GM15510 (cell line): ENCODE measurements at regions not wholly inside any gene's neighbourhood (a gene's known extent, or its start where the extent isn't known, plus 50 kb on each side); places are given as distances from the start of the nearest gene placed in this dataset.

ENCODE experiments used
- POLR2A ChIP-seq: IDR thresholded peaks from 3 replicates; pipeline ENCODE4 v1.6.1; 2011; ENCODE audit warnings: borderline replicate concordance; ENCODE audit not compliant: insufficient read length; ENCODE audit errors: extremely low read depth

DNA sequence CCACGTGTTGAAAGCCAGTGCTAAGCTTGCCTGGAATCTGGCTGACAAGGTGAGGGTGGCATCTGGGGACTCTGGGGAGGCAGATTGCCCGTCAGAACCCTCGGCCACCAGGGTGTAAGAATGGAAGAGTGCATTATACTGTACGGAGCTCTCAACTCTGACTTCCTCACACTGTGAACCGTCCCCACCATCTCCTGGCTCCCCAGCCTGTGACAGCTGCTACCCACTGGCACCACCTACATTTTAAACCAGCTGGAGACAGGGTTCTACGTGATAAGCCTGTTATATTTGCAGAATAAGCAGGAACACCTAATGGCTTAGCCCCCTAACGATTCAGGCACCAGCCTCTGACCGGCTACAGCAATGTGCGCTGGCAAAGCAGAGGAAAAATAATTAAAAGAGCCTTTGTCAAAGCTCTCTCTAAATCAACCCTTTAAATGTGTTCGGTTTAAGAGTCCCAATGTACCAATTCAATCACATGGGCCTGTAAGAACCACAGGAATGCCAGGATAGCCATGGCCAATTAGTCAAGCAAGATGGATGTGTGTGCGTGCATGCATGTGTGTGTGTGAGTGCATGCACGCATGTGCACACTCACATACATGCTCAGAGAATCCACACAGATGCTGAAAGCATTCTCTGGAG, 89.1 kb upstream of the TAB2 start:
- TF ChIP-seq POLR2A = no peak

DNA sequence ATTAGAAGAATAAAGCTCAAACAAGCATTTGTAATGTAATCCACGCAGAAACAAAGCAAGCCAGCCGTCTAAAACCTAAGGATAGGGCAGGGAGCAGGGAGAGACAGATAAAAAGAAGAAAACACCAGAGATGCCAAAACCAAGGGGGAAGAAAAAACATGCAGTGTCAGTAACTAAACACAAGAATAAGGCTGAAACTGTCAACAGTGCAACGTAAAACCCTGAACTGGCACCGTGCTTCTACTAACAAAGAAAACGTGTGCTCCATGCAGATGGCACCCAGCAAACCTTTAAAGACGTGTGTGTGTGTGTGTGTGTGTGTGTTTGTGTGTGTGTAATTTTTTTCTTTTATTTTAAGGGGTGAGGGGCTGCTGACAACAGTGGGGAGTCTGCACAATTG, 88.4 kb upstream of the TAB2 start:
- TF ChIP-seq POLR2A = no peak

DNA sequence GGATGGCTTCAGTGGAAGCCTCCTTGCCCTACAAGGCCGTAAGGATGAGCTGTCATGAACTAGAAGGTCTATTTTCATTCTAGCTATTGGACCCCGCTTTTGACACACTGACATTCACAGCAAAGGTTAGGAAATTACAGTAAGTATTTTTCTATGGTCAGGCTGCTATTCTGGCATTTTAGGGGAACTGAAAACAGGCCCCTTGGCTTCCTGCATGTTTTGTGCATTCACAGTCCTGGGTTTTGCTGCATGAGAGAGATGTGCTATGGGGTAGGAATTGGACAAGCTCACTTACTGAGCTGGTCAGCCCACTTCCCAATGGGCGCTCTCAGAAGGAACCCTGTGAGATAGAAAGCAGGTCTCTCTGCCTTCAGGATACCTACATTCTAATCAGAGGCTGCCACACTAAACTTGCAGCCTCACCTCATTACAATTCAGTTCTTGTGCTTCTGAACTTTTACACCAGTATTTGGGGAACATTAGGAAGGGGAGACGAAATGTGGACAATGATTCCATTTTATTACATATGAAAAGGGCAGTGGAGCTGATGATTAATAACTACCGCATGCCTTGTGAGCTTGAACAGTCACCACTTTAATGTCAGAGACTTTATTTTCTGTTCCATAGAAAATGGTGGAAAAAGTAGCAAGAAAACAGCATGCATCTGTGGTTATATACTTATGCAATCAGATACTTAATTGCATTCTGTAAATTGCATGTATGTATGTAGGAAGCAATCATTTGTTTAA, 86.6 kb upstream of the TAB2 start:
- no peak for TF ChIP-seq POLR2A

DNA sequence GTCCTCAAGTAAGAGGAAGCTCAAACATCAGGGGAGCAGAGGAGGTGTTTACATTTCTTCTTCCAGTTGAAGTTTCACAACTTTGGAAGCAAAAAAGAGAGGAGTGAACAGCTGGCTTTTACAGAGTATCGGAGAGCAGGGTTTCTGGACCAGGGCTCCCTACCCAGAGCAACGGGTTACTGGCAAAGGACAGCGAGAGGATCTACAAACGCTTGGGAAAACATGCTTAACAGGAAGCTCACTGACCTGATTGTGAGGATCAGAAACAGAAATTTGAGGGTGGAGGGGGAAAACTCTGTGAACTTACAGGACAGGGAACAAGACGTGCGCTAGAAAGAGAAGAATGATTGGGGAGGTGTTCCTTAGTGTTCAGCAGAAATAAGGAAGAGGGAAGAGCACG, 85.7 kb upstream of the TAB2 start:
- no peak for TF ChIP-seq POLR2A

DNA sequence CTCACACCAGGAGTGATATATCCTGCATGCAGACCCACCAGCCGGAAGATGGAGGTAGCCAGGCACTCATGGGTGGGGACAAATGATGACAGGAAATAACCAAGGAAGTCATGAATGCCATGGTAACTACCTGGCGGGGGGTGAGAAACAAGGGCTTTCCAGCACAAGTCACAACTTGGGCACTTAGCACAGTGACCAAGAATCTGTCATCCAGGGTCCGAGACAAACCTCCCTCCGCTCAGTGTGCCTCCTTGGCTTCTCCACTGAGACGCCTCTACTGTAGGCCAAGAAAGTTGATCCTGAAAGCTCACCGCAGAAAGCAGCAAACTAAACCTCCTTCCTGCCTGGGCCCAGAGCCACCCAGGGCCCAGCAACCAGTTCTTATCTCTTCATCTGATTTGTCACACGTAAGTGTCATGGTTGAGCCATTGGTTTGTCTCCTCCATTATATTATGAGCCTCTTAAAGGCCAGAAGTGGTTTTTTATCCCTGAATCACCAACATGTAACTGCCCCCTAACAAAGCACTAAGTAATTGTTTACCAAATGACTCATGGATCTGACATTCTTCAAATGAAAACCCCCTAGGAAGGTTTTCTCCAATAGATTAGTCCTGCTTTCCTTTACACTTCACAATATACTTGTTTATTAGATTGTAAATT, 84.3 kb upstream of the TAB2 start:
- TF ChIP-seq POLR2A = no peak

DNA sequence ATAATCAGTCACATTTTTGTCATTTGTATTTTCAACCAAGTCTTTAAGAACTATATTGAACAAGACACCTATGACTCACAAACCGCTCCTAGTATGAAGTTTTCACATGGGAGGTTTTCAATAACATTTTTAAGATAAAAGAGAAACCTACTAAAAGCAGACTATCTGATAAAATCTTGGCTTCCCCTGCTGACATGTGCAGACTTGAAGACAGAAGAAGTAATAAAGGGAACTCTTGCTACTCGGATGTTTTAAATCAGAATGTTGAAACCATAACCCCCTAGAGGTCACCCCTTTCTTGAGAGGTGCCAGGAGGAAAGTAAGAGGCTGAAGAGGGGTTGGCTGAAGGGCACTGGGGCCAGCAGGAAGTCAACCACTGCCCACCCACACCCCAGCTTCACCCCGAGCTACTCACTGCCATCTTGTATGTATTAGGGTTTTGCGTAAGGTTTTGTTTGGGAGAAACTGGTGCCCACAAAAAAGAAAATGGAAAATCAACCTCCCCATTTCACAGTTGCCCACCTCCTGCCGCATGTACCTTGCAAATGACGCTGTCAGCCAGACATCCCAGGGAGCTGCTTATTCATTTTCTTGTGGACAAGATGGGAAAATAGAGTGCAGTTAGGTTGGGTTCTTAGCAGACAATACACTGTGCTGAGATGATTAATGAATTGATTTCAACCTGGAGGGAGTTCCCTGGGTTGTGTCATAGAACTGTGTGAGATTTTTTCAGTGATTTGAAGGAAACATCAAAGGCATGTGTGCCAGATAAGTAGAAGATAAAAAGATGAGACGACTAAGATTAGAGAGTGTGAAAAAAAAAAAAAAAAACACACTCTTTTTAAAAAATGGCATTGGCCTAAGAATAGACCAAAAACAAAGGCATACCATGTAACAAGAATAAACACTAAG, 83.2 kb upstream of the TAB2 start:
- no peak for TF ChIP-seq POLR2A

DNA sequence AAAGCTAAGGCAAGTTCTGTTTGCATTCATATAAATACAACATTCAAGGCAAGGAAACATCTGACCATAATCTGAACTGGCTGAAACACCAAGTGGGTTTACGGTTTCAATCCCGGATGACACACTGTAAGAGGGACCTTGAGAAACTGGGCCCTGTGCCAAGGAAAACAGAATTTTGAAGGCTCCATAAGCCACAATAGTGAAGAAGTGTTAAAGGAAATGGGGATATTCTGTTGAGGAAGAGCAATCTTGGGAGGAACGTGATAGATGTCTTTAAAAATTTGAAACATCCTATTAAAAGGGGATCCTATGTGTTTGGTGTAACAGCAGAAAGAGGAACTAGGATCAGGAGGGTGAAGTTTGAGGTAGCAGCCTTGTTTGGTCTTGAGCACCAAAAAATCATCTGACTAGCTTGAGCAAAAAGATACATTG, 82.4 kb upstream of the TAB2 start:
- no peak for TF ChIP-seq POLR2A

DNA sequence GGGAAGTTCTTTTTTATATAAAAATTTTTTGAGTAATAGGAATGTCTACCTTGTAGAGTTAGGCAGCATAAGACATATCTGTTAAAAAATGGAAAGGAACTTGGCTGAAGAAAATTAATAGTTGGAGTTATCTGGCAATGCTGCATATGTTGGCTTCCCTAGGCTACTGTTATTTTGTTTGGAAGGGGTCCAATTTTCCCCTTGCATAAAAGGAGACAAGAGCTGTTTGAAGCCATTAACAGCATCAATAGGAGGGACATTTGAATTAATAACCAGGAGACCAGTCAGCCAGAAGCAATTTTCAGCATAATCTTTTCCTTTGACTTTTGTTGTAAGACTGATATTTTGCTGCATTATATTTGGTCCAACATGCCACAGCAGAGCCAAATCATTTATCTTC, 80.9 kb upstream of the TAB2 start:
- no peak for TF ChIP-seq POLR2A

DNA sequence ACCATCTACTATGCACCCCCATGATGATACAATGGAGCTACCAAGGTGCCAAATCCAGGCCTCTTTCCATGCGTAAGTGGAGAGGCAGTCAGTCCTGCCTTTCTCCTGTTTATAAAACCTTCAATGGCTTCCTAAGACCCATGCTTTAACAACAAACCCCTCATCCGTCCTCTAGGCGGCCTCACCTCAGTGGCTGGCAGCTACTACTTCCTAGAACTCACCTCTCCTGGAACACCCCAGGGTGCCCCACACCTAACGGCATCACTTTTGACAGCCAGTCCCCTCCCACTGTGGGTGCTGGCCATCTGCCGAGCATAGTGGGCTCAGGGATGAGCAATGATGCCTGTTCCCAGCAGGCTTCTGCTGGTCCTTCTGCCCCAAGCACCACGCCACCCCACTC, 80.0 kb upstream of the TAB2 start:
- TF ChIP-seq POLR2A = no peak

DNA sequence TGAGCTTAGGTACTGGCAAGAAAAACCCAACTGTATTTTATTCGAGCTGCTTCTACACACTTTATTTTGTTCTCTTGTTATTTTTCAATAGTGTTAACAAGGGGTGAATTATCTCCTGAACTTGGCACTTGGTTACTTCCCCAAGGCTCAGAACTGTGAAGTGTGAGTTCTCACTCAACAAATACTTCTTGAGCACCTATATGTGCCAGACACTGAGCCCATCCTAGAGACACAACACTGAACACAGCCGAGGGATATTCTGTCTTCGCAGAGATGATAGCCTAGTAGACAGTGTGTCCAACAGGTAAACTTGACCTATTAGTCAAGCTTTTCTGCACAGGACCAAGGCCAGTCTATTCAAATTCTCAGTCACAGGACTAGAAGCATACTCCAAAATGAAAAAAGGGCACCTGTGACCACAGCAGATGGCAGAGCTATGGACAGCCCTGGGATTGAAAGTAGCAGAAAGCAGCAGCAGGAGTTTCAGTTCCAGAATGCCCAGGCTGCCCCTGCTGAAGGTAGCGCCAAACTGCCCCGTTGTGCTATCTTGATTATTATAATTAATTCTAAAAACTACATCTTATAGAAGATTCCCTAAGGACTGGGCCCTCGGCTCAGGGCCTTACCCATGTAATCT, 77.8 kb upstream of the TAB2 start:
- TF ChIP-seq POLR2A = no peak

DNA sequence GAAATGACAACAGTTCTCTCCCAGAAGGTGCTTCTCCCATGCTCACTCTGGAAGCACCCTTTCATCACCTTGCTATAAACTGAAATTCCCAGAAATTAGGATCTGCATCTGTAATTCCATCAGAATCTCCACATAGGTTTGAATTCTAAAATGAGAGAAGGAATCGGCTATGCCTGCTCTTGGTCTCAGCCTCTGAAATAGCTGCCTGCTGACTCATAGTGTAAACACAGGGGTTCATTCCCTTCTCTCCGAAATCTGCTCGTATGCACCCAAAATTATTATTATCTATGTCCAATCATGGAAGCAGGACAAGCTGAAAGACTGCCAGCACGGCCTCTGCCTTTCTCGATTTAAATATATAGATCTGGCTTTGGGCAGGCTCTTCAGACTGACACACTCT, 74.6 kb upstream of the TAB2 start:
- TF ChIP-seq POLR2A = no peak

DNA sequence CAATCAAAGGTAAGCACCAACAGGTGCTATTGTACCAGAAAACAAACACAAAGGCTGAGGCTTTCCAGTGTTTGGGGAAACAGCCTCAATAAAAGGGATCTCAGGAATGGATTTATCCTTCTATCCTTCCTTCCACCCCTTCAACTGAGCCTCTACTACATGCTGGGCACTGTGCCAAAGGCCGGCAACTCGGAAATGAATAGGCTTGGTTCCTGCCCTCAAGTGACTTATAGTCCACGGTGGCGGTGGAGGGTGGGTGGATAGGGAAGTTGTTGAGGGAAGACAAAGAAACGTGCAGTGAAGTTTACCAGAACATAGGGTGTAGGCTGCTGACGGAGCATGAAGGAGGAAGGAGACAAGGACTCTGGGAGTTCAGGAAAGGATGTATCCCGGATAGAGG, 73.4 kb upstream of the TAB2 start:
- TF ChIP-seq POLR2A = no peak

DNA sequence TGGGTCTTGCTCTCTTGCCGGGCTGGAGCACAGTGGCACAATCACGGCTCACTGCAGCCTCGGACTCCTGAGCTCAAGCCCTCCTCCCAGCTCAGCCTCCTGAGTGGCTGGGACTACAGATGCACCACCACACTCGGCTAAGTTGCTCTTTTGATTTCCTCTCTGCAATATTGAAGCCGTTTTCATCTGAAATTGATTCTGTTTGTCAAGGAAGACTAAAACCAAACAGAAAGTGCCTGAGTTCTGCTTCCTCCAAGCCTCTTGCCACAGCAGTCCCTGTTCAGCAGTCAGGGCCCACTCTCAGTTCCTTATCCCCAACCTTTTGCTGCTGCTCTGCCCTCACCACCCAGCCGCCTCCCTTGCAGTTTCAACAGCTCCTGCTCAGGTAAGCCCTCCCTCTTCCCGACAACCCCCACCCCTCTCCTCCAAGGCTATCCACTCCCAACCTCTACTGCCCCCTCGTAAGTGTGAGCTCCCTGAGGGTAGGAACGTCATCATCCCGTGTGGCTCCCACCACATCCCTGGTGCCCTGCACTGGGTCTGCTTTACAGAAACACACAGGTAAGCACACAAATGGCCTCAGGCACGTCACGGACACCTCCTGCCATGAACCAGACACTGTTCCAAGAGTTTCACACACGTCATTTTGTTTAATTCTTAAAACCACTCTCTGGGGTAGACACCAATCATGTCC, 70.7 kb upstream of the TAB2 start:
- TF ChIP-seq POLR2A = no peak

DNA sequence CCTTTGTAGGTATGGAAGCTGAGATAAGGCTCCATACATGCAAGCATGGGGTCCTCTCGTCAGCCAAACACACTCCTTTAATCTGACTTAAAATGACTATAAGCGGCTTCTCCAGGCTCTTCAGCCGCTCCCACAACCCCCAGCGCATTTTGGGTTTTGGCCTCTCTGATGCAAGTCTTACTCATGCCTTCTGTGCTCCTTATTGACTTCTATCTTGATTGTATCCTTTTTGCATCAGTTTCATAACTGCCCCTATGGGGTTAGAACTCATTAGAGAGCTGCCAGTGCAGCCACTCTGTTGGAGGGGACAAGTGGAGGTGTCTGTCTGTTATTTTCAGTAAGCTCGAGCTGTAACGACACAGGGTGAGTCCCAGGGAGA, 70.1 kb upstream of the TAB2 start:
- no peak for TF ChIP-seq POLR2A
